ENCODE measurements at regions not wholly inside any gene's neighbourhood (a gene's known extent, or its start where the extent isn't known, plus 50 kb on each side); places are given as distances from the start of the nearest gene placed in this dataset.
"Not testable (repeated sequence)": the region's sequence is repeated elsewhere in the genome, so short reads cannot be mapped to it uniquely, and the experiment has no call there.

DNA sequence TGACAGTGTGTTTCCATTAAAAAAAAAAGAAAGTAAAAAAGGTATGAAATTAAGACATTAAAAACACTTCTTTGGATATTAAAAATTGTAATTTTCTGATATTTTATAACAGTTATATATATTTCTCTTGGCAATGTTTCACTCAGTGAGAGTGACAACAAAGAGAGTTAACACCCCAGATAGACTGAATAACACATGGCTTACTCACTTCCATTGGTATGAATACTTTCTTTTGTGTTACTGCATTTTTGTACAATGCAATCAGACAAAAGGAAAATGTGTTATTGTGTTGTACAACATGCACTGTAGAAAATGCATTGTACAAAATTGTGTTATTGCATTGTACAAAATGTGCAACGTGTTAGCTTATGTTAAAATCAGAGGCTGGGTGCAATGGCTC lies 676.6 kb upstream of the AMELY start:
- not testable (repeated sequence) for H3K9me3 Mint-ChIP-seq; H3K9me2 ChIP-seq (ENCODE audit: insufficient read depth); H3K36me3 Mint-ChIP-seq (ENCODE audit: low read depth); ATAC-seq; DNase-seq (ENCODE audit: low spot score); H3K4me3 Mint-ChIP-seq; H3K36me3 ChIP-seq (ENCODE audit: insufficient read depth); H3K27me3 ChIP-seq (ENCODE audit: insufficient read depth); H3K79me2 ChIP-seq (replicated peaks; ENCODE audit: insufficient read depth); H3K4me1 Mint-ChIP-seq; H2AFZ ChIP-seq; H3K4me2 ChIP-seq; H3K4me3 ChIP-seq; H3K4me1 ChIP-seq (ENCODE audit: insufficient read depth); H3F3A ChIP-seq (replicated peaks; ENCODE audit: low read depth); H4K20me1 ChIP-seq (replicated peaks; ENCODE audit: insufficient read depth); H3K27ac ChIP-seq (ENCODE audit: low read depth); H3K27ac Mint-ChIP-seq; H3K27me3 Mint-ChIP-seq (ENCODE audit: insufficient read depth, low read depth, poor library complexity)

DNA sequence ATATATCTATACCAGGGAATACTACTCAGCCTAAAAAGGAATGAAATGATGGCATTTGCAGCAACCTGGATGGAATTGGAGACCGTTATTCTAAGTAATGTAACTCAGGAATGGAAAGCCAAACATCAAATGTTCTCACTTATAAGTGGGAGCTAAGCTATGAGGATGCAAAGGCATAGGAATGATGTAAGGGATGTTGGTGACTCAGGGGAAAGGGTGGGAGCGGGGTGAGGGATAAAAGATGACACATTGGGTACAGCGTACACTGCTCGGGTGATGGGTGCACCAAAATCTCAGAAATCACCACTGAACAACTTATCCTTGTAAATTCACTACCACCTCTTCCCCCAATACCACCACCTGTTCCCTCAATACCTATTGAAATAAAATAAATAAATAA lies 651.0 kb upstream of the AMELY start:
- no peak overlapping the region for H3K4me2 ChIP-seq
- H3F3A ChIP-seq (replicated peaks; ENCODE audit: low read depth): no peaks in the 10 kb centered on the region
- no peaks in the 10 kb centered on the region for H3K36me3 Mint-ChIP-seq (ENCODE audit: low read depth)
- no peaks in the 10 kb centered on the region for H3K9me2 ChIP-seq (ENCODE audit: insufficient read depth)
- peaks cover 7% of the 10 kb centered on the region for H3K27me3 Mint-ChIP-seq (ENCODE audit: insufficient read depth, low read depth, poor library complexity)
- no peak overlapping the region for H3K4me3 Mint-ChIP-seq
- TF ChIP-seq ZNF331 (CRISPR knock-in tag; IDR thresholded peaks at IDR 0.05; ENCODE audit: low read depth) (no peak), JUNB (IDR thresholded peaks at IDR 0.05; ENCODE audit: unreplicated experiment) (no peak), NANOG (IDR thresholded peaks at IDR 0.05; ENCODE audit: borderline replicate concordance) (no peak), STAT1 (IDR thresholded peaks at IDR 0.05; ENCODE audit: unreplicated experiment) (no peak), EZH2 (IDR thresholded peaks at IDR 0.05; ENCODE audit: low read depth, unreplicated experiment) (no peak), POLR2AphosphoS5 (IDR thresholded peaks at IDR 0.05; ENCODE audit: low read depth) (no peak)
- TF ChIP-seq, protein P1, sequence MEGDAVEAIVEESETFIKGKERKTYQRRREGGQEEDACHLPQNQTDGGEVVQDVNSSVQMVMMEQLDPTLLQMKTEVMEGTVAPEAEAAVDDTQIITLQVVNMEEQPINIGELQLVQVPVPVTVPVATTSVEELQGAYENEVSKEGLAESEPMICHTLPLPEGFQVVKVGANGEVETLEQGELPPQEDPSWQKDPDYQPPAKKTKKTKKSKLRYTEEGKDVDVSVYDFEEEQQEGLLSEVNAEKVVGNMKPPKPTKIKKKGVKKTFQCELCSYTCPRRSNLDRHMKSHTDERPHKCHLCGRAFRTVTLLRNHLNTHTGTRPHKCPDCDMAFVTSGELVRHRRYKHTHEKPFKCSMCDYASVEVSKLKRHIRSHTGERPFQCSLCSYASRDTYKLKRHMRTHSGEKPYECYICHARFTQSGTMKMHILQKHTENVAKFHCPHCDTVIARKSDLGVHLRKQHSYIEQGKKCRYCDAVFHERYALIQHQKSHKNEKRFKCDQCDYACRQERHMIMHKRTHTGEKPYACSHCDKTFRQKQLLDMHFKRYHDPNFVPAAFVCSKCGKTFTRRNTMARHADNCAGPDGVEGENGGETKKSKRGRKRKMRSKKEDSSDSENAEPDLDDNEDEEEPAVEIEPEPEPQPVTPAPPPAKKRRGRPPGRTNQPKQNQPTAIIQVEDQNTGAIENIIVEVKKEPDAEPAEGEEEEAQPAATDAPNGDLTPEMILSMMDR (conservative IDR thresholded peaks at IDR 0.05; ENCODE audit: low read depth in 2 of 2): no peak
- TF ChIP-seq, protein P2, sequence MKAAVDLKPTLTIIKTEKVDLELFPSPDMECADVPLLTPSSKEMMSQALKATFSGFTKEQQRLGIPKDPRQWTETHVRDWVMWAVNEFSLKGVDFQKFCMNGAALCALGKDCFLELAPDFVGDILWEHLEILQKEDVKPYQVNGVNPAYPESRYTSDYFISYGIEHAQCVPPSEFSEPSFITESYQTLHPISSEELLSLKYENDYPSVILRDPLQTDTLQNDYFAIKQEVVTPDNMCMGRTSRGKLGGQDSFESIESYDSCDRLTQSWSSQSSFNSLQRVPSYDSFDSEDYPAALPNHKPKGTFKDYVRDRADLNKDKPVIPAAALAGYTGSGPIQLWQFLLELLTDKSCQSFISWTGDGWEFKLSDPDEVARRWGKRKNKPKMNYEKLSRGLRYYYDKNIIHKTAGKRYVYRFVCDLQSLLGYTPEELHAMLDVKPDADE (IDR thresholded peaks at IDR 0.05): no peak
- TF ChIP-seq, protein P3, sequence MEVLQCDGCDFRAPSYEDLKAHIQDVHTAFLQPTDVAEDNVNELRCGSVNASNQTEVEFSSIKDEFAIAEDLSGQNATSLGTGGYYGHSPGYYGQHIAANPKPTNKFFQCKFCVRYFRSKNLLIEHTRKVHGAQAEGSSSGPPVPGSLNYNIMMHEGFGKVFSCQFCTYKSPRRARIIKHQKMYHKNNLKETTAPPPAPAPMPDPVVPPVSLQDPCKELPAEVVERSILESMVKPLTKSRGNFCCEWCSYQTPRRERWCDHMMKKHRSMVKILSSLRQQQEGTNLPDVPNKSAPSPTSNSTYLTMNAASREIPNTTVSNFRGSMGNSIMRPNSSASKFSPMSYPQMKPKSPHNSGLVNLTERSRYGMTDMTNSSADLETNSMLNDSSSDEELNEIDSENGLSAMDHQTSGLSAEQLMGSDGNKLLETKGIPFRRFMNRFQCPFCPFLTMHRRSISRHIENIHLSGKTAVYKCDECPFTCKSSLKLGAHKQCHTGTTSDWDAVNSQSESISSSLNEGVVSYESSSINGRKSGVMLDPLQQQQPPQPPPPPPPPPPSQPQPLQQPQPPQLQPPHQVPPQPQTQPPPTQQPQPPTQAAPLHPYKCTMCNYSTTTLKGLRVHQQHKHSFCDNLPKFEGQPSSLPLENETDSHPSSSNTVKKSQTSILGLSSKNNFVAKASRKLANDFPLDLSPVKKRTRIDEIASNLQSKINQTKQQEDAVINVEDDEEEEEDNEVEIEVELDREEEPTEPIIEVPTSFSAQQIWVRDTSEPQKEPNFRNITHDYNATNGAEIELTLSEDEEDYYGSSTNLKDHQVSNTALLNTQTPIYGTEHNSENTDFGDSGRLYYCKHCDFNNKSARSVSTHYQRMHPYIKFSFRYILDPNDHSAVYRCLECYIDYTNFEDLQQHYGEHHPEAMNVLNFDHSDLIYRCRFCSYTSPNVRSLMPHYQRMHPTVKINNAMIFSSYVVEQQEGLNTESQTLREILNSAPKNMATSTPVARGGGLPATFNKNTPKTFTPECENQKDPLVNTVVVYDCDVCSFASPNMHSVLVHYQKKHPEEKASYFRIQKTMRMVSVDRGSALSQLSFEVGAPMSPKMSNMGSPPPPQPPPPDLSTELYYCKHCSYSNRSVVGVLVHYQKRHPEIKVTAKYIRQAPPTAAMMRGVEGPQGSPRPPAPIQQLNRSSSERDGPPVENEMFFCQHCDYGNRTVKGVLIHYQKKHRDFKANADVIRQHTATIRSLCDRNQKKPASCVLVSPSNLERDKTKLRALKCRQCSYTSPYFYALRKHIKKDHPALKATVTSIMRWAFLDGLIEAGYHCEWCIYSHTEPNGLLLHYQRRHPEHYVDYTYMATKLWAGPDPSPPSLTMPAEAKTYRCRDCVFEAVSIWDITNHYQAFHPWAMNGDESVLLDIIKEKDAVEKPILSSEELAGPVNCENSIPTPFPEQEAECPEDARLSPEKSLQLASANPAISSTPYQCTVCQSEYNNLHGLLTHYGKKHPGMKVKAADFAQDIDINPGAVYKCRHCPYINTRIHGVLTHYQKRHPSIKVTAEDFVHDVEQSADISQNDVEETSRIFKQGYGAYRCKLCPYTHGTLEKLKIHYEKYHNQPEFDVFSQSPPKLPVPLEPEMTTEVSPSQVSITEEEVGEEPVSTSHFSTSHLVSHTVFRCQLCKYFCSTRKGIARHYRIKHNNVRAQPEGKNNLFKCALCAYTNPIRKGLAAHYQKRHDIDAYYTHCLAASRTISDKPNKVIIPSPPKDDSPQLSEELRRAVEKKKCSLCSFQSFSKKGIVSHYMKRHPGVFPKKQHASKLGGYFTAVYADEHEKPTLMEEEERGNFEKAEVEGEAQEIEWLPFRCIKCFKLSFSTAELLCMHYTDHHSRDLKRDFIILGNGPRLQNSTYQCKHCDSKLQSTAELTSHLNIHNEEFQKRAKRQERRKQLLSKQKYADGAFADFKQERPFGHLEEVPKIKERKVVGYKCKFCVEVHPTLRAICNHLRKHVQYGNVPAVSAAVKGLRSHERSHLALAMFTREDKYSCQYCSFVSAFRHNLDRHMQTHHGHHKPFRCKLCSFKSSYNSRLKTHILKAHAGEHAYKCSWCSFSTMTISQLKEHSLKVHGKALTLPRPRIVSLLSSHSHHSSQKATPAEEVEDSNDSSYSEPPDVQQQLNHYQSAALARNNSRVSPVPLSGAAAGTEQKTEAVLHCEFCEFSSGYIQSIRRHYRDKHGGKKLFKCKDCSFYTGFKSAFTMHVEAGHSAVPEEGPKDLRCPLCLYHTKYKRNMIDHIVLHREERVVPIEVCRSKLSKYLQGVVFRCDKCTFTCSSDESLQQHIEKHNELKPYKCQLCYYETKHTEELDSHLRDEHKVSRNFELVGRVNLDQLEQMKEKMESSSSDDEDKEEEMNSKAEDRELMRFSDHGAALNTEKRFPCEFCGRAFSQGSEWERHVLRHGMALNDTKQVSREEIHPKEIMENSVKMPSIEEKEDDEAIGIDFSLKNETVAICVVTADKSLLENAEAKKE (CRISPR knock-in tag; IDR thresholded peaks at IDR 0.05): no peak
- TF ChIP-seq, protein P4, sequence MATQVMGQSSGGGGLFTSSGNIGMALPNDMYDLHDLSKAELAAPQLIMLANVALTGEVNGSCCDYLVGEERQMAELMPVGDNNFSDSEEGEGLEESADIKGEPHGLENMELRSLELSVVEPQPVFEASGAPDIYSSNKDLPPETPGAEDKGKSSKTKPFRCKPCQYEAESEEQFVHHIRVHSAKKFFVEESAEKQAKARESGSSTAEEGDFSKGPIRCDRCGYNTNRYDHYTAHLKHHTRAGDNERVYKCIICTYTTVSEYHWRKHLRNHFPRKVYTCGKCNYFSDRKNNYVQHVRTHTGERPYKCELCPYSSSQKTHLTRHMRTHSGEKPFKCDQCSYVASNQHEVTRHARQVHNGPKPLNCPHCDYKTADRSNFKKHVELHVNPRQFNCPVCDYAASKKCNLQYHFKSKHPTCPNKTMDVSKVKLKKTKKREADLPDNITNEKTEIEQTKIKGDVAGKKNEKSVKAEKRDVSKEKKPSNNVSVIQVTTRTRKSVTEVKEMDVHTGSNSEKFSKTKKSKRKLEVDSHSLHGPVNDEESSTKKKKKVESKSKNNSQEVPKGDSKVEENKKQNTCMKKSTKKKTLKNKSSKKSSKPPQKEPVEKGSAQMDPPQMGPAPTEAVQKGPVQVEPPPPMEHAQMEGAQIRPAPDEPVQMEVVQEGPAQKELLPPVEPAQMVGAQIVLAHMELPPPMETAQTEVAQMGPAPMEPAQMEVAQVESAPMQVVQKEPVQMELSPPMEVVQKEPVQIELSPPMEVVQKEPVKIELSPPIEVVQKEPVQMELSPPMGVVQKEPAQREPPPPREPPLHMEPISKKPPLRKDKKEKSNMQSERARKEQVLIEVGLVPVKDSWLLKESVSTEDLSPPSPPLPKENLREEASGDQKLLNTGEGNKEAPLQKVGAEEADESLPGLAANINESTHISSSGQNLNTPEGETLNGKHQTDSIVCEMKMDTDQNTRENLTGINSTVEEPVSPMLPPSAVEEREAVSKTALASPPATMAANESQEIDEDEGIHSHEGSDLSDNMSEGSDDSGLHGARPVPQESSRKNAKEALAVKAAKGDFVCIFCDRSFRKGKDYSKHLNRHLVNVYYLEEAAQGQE (IDR thresholded peaks at IDR 0.05; ENCODE audit: unreplicated experiment): no peak
- H3K9me3 Mint-ChIP-seq: no peaks in the 10 kb centered on the region; the same call in 2 of the 3 replicates
- H3K79me2 ChIP-seq (replicated peaks; ENCODE audit: insufficient read depth): no peaks in the 10 kb centered on the region
- H2AFZ ChIP-seq: no peak overlapping the region
- H3K36me3 ChIP-seq (ENCODE audit: insufficient read depth): no peaks in the 10 kb centered on the region
- H3K4me1 ChIP-seq (ENCODE audit: insufficient read depth): no peaks in the 10 kb centered on the region
- H3K4me3 ChIP-seq: no peak overlapping the region
- no peak overlapping the region for H3K27ac Mint-ChIP-seq
- ATAC-seq (no peak), DNase-seq (ENCODE audit: low spot score) (no peak)
- no peaks in the 10 kb centered on the region for H4K20me1 ChIP-seq (replicated peaks; ENCODE audit: insufficient read depth)
- no peaks in the 10 kb centered on the region for H3K4me1 Mint-ChIP-seq
- H3K27ac ChIP-seq (ENCODE audit: low read depth): no peak overlapping the region
- no peaks in the 10 kb centered on the region for H3K27me3 ChIP-seq (ENCODE audit: insufficient read depth)

Measured in GM23338 (cell line).